HL-60 (cell line): ENCODE measurements at regions not wholly inside any gene's neighbourhood (a gene's known extent, or its start where the extent isn't known, plus 50 kb on each side); places are given as distances from the start of the nearest gene placed in this dataset.

ENCODE experiments used
- DNase-seq, 2 experiments: peaks; one replicate each; pipeline ENCODE4 v3.0.0-alpha.2; 2010 to 2020; ENCODE audit warnings: low read depth in 1 of 2, low spot score in 1 of 2
- H3K27ac ChIP-seq: fragments of 250-450 bp; sonication (Bioruptor Pico); replicated peaks from 2 replicates; pipeline ENCODE4 v1.5.1; 2020; ENCODE audit warnings: mild to moderate bottlenecking, moderate library complexity
- H3K27me3 ChIP-seq: fragments of 250-450 bp; sonication (Bioruptor Pico); 2 replicates; pipeline ENCODE4 v1.5.1; 2021; ENCODE audit warnings: mild to moderate bottlenecking, moderate library complexity; ENCODE audit not compliant: insufficient read depth, poor library complexity, severe bottlenecking
- H3K4me3 ChIP-seq: replicated peaks from 2 replicates; pipeline ENCODE4 v1.5.1; 2011; ENCODE audit warnings: mild to moderate bottlenecking, control low read depth, low read length; ENCODE audit not compliant: insufficient read depth
- CTCF ChIP-seq: IDR thresholded peaks from one replicate; pipeline ENCODE4 v1.5.1; 2011; ENCODE audit warnings: low read length, control low read depth, inconsistent platforms; ENCODE audit not compliant: insufficient read depth
- GABPA ChIP-seq: IDR thresholded peaks from 2 replicates; pipeline ENCODE4 v1.6.1; 2012; ENCODE audit warnings: low read depth
- POLR2AphosphoS5 ChIP-seq: IDR thresholded peaks from 2 replicates; pipeline ENCODE4 v1.6.1; 2012; ENCODE audit warnings: low read depth
- SPI1 ChIP-seq: IDR thresholded peaks from 2 replicates; pipeline ENCODE4 v1.6.1; 2012; ENCODE audit warnings: low read depth, mild to moderate bottlenecking, borderline replicate concordance
- TF ChIP-seq, protein P1 (sequence below): IDR thresholded peaks from 2 replicates; pipeline ENCODE4 v1.6.1; 2012; ENCODE audit warnings: low read depth; ENCODE audit not compliant: insufficient replicate concordance

- DNase-seq = no peak
- no peak for TF ChIP-seq GABPA
- TF ChIP-seq SPI1 = no peak
- no peak for TF ChIP-seq CTCF
- TF ChIP-seq POLR2AphosphoS5 = no peak
- TF ChIP-seq, protein P1, sequence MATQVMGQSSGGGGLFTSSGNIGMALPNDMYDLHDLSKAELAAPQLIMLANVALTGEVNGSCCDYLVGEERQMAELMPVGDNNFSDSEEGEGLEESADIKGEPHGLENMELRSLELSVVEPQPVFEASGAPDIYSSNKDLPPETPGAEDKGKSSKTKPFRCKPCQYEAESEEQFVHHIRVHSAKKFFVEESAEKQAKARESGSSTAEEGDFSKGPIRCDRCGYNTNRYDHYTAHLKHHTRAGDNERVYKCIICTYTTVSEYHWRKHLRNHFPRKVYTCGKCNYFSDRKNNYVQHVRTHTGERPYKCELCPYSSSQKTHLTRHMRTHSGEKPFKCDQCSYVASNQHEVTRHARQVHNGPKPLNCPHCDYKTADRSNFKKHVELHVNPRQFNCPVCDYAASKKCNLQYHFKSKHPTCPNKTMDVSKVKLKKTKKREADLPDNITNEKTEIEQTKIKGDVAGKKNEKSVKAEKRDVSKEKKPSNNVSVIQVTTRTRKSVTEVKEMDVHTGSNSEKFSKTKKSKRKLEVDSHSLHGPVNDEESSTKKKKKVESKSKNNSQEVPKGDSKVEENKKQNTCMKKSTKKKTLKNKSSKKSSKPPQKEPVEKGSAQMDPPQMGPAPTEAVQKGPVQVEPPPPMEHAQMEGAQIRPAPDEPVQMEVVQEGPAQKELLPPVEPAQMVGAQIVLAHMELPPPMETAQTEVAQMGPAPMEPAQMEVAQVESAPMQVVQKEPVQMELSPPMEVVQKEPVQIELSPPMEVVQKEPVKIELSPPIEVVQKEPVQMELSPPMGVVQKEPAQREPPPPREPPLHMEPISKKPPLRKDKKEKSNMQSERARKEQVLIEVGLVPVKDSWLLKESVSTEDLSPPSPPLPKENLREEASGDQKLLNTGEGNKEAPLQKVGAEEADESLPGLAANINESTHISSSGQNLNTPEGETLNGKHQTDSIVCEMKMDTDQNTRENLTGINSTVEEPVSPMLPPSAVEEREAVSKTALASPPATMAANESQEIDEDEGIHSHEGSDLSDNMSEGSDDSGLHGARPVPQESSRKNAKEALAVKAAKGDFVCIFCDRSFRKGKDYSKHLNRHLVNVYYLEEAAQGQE = no peak
- no peak overlapping the region for H3K27ac ChIP-seq
- peaks cover 2% of the 10 kb centered on the region for H3K27me3 ChIP-seq
- no peak overlapping the region for H3K4me3 ChIP-seq
Measured at GRCh38 chr1:218571491-218571890, 226.4 kb downstream of the TGFB2 start.

GRCh38 chr1:218572050-218572449 lies 226.9 kb downstream of the TGFB2 start:
- Histone ChIP-seq H3K27ac (no peak overlapping the region), H3K4me3 (no peak overlapping the region), H3K27me3 (peaks cover 2% of the 10 kb centered on the region)
- TF ChIP-seq CTCF (no peak), POLR2AphosphoS5 (no peak), SPI1 (no peak), GABPA (no peak)
- TF ChIP-seq, protein P1 = no peak
- DNase-seq = no peak

- Histone ChIP-seq H3K27ac (no peak overlapping the region), H3K4me3 (no peak overlapping the region), H3K27me3 (peaks cover 2% of the 10 kb centered on the region)
- TF ChIP-seq GABPA = no peak
- TF ChIP-seq CTCF = no peak
- no peak for TF ChIP-seq SPI1
- no peak for DNase-seq
Measured at GRCh38 chr1:218573925-218574324, 228.8 kb downstream of the TGFB2 start.

DNA sequence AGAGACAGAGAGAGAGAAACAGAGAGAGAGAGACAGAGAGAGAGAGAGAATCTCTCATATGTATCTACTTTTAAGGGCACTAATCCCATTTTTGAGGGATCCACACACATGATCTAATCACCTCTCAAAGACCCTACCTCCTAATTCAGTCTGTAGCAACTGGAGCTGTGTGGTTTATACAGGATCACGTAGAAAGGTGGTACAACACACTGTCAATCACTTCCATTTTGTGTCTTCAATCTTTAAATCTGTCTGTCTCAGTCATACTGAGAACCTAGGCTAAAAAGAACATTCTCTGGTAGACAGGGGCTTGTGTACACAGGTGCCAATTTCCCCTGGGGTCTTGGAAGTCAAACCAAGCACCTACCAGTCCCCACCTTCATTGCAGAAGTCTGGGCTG lies 229.9 kb downstream of the TGFB2 start:
- no peak for DNase-seq
- peaks cover 2% of the 10 kb centered on the region for H3K27me3 ChIP-seq
- H3K27ac ChIP-seq = no peak overlapping the region
- TF ChIP-seq, protein P1 = no peak
- no peak for TF ChIP-seq CTCF
- TF ChIP-seq GABPA = no peak
- no peak for TF ChIP-seq POLR2AphosphoS5
- TF ChIP-seq SPI1 = no peak
- no peak overlapping the region for H3K4me3 ChIP-seq
